NT2/D1 (cell line): ENCODE measurements at regions not wholly inside any gene's neighbourhood (a gene's known extent, or its start where the extent isn't known, plus 50 kb on each side); places are given as distances from the start of the nearest gene placed in this dataset.

ENCODE experiments used
- SUZ12 ChIP-seq: IDR thresholded peaks from 2 replicates; pipeline ENCODE4 v1.6.1; 2011; ENCODE audit not compliant: insufficient read length, insufficient read depth; ENCODE audit errors: extremely low read depth
- YY1 ChIP-seq: IDR thresholded peaks from 2 replicates; pipeline ENCODE4 v1.6.1; 2011; ENCODE audit not compliant: insufficient read length, insufficient read depth
- ZNF274 ChIP-seq: IDR thresholded peaks from 2 replicates; pipeline ENCODE4 v1.6.1; 2011; ENCODE audit warnings: mild to moderate bottlenecking, low read depth, low read length

GRCh38 chr2:140086964-140087363 lies 1306.8 kb upstream of the NXPH2 start:
- no peak for TF ChIP-seq YY1
- TF ChIP-seq SUZ12, result no peak
- TF ChIP-seq ZNF274, result no peak
